Thoracic aorta (tissue), 2 donors: ENCODE measurements at regions not wholly inside any gene's neighbourhood (a gene's known extent, or its start where the extent isn't known, plus 50 kb on each side); places are given as distances from the start of the nearest gene placed in this dataset.

ENCODE experiments used
- ATAC-seq: fragments of 150-250 bp; one replicate; pipeline ENCODE4 v1.8.0; 2017; ENCODE audit warnings: low read depth; ENCODE audit not compliant: insufficient number of reproducible peaks, low FRiP score
- DNase-seq: peaks from one replicate; pipeline ENCODE4 v3.0.0-alpha.2; 2020; ENCODE audit warnings: low spot score
- H3K27ac ChIP-seq, 2 donors: fragments of 200-600 bp; sonication (generic); 1 replicate in 1 of 2; 2 replicates in 1 of 2; pipeline ENCODE4 v1.5.1; 2016; ENCODE audit warnings: mild to moderate bottlenecking in 2 of 2, moderate library complexity in 2 of 2
- H3K27me3 ChIP-seq: fragments of 200-600 bp; sonication (generic); replicated peaks from 2 replicates; pipeline ENCODE4 v1.6.0; 2016; ENCODE audit warnings: mild to moderate bottlenecking; ENCODE audit not compliant: insufficient read depth
- H3K36me3 ChIP-seq: fragments of 200-600 bp; sonication (generic); one replicate; pipeline ENCODE4 v1.5.1; 2016
- H3K4me1 ChIP-seq, 2 donors: fragments of 200-600 bp; sonication (generic); 1 replicate in 1 of 2; 2 replicates in 1 of 2; pipeline versions ENCODE4 v1.5.1 to v1.6.0; 2016; ENCODE audit warnings: low read depth in 2 of 2, mild to moderate bottlenecking in 1 of 2; ENCODE audit not compliant: control insufficient read depth in 1 of 2
- H3K4me3 ChIP-seq: fragments of 200-600 bp; sonication (generic); 2 replicates; pipeline ENCODE4 v1.5.1; 2016; ENCODE audit warnings: mild to moderate bottlenecking
- H3K9me3 ChIP-seq: fragments of 200-600 bp; sonication (generic); 2 replicates; pipeline ENCODE4 v1.5.1; 2016
- CTCF ChIP-seq: fragments of 200-600 bp; sonication (generic); IDR thresholded peaks from one replicate; pipeline ENCODE4 v1.5.1; 2019; ENCODE audit warnings: antibody characterized with exemption

GRCh38 chr14:101155575-101155974 is 252.1 kb upstream of the RTL1 start:
- H3K4me3 ChIP-seq = no peak overlapping the region
- no peak for TF ChIP-seq CTCF
- ATAC-seq (no peak), DNase-seq (no peak)
- no peaks in the 10 kb centered on the region for H3K36me3 ChIP-seq
- H3K4me1 ChIP-seq = no peaks in the 10 kb centered on the region
- no peaks in the 10 kb centered on the region for H3K27me3 ChIP-seq
- H3K27ac ChIP-seq = no peak overlapping the region
- H3K9me3 ChIP-seq = no peaks in the 10 kb centered on the region

GRCh38 chr14:101167428-101167827 is 263.9 kb upstream of the RTL1 start:
- H3K27ac ChIP-seq = no peak overlapping the region
- H3K4me3 ChIP-seq = no peak overlapping the region
- ATAC-seq (no peak), DNase-seq (no peak)
- no peak for TF ChIP-seq CTCF
- no peaks in the 10 kb centered on the region for H3K27me3 ChIP-seq
- no peaks in the 10 kb centered on the region for H3K9me3 ChIP-seq
- no peaks in the 10 kb centered on the region for H3K36me3 ChIP-seq
- no peaks in the 10 kb centered on the region for H3K4me1 ChIP-seq

- no peak for TF ChIP-seq CTCF
- H3K4me1 ChIP-seq = no peaks in the 10 kb centered on the region
- no peaks in the 10 kb centered on the region for H3K9me3 ChIP-seq
- H3K27ac ChIP-seq = no peak overlapping the region
- no peaks in the 10 kb centered on the region for H3K36me3 ChIP-seq
- H3K27me3 ChIP-seq = no peaks in the 10 kb centered on the region
- no peak for DNase-seq
- ATAC-seq = no peak
- H3K4me3 ChIP-seq = no peak overlapping the region
These were observed 265.7 kb upstream of the RTL1 start for GRCh38 chr14:101169267-101169666.

- Histone ChIP-seq H3K9me3 (no peaks in the 10 kb centered on the region), H3K27ac (no peak overlapping the region), H3K4me3 (no peak overlapping the region), H3K36me3 (no peaks in the 10 kb centered on the region), H3K27me3 (no peaks in the 10 kb centered on the region), H3K4me1 (no peaks in the 10 kb centered on the region)
- TF ChIP-seq CTCF = no peak
- no peak for ATAC-seq
- DNase-seq = no peak
These were observed 268.1 kb upstream of the RTL1 start for GRCh38 chr14:101171650-101172049.

- H3K36me3 ChIP-seq = no peaks in the 10 kb centered on the region
- no peaks in the 10 kb centered on the region for H3K9me3 ChIP-seq
- no peak for TF ChIP-seq CTCF
- no peak overlapping the region for H3K27ac ChIP-seq
- no peaks in the 10 kb centered on the region for H3K4me1 ChIP-seq
- ATAC-seq (no peak), DNase-seq (no peak)
- H3K27me3 ChIP-seq = no peaks in the 10 kb centered on the region
- H3K4me3 ChIP-seq = no peak overlapping the region
These were observed 270.4 kb upstream of the RTL1 start for GRCh38 chr14:101173698-101174521.
